ENCODE measurements at regions not wholly inside any gene's neighbourhood (a gene's known extent, or its start where the extent isn't known, plus 50 kb on each side); places are given as distances from the start of the nearest gene placed in this dataset.

GRCh38 chr21:27212441-27212840 lies 245.6 kb upstream of the ADAMTS5 start:
- no peak for TF ChIP-seq CTCF (IDR thresholded peaks at IDR 0.05; ENCODE audit: insufficient read depth, low read length, poor library complexity, severe bottlenecking)
- TF ChIP-seq EZH2phosphoT487 (conservative IDR thresholded peaks at IDR 0.05; ENCODE audit: low read length), result no peak
